K562 (cell line): ENCODE measurements at regions not wholly inside any gene's neighbourhood (a gene's known extent, or its start where the extent isn't known, plus 50 kb on each side); places are given as distances from the start of the nearest gene placed in this dataset.

Experiments used
- ATAC-seq: fragments of 200-7000 bp; cut with Tn5 transposase; 3 replicates; pipeline ENCODE4 v1.9.1; 2020; ENCODE audit warnings: moderate library complexity
- BruUV-seq: library from RNA; stranded (reverse); fragments of 400-500 nt; replicated peaks from 2 replicates; lab custom pipeline; 2021; lab: Mats Ljungman, UMichigan
- CTCF ChIA-PET: fragments of 300-600 bp; formaldehyde crosslinking; extraction: SDS; loops from one replicate; lab custom pipeline; 2021; ENCODE audit warnings: low intra/inter-chr PET ratio; lab: Yijun Ruan, JAX
- POLR2A ChIA-PET: fragments of 300-600, 350-650 bp; sonication (Branson Sonifier 250); formaldehyde crosslinking; extraction: SDS; loops from one replicate; lab custom pipeline; 2021; ENCODE audit warnings: antibody characterized with exemption, inconsistent platforms; lab: Yijun Ruan, JAX
- DNase-seq, 4 experiments: peaks; one replicate each; pipeline versions ENCODE4 v3.0.0 to v3.0.0-alpha.2; 2011 to 2018; ENCODE audit warnings: low spot score in 3 of 4, mixed read lengths in 3 of 4; ENCODE audit errors: extremely low read depth in 1 of 4
- FAIRE-seq: peaks from 2 replicates; lab custom pipeline; 2011; peaks lifted over from hg19 to GRCh38; lab: Jason Lieb, UNC
- H2AFZ ChIP-seq: 2 replicates; pipeline ENCODE4 v1.6.0; 2011; ENCODE audit warnings: low read depth, low read length, control low read depth, inconsistent platforms
- H3K27ac ChIP-seq: fragments of 200-600 bp; 3 replicates; pipeline ENCODE4 v1.8.0; 2011; ENCODE audit warnings: low read depth, mild to moderate bottlenecking, control low read depth, inconsistent platforms, low read length, moderate library complexity, mixed read lengths; ENCODE audit errors: extremely low read depth
- H3K27me3 ChIP-seq, 2 experiments: fragments of 300-600 bp in 1 of 2; 2 replicates in 1 of 2; 3 replicates in 1 of 2; pipeline versions ENCODE4 v1.6.0 to v1.8.0; 2011; ENCODE audit warnings: inconsistent platforms in 2 of 2, low read length in 2 of 2, mild to moderate bottlenecking in 1 of 2, mixed read lengths in 1 of 2, moderate library complexity in 1 of 2; ENCODE audit not compliant: control insufficient read depth in 2 of 2, insufficient read depth in 2 of 2
- H3K36me3 ChIP-seq: fragments of 300-600 bp; 3 replicates; pipeline ENCODE4 v1.8.0; 2011; ENCODE audit warnings: mild to moderate bottlenecking, low read length, inconsistent platforms; ENCODE audit not compliant: control insufficient read depth, insufficient read depth
- H3K4me1 ChIP-seq, 2 experiments: fragments of 200-600 bp in 1 of 2; replicated peaks in 1 of 2; 2 replicates in 1 of 2; 3 replicates in 1 of 2; pipeline versions ENCODE4 v1.5.1 to v1.8.0; 2011; ENCODE audit warnings: inconsistent platforms in 2 of 2, low read length in 2 of 2, mild to moderate bottlenecking in 1 of 2, mixed read lengths in 1 of 2, moderate library complexity in 1 of 2; ENCODE audit not compliant: control insufficient read depth in 2 of 2, insufficient read depth in 2 of 2
- H3K4me2 ChIP-seq: 2 replicates; pipeline ENCODE4 v1.6.1; 2011; ENCODE audit warnings: low read length, control low read depth, inconsistent platforms, mixed read lengths; ENCODE audit not compliant: insufficient read depth
- H3K4me3 ChIP-seq: fragments of 200-600 bp; sonication (generic), shearing (Covaris generic); 2 replicates; pipeline ENCODE4 v1.5.1; 2016; ENCODE audit warnings: control low read depth, inconsistent platforms
- H3K79me2 ChIP-seq: fragments of 200-600 bp; 3 replicates; pipeline ENCODE4 v1.8.0; 2011; ENCODE audit warnings: low read length, inconsistent platforms; ENCODE audit not compliant: control insufficient read depth, insufficient read depth
- H3K9ac ChIP-seq, 2 experiments: 2 replicates each; pipeline versions ENCODE4 v1.6.0 to v1.6.1; 2011; ENCODE audit warnings: low read depth in 2 of 2, low read length in 2 of 2, control low read depth in 1 of 2, inconsistent platforms in 1 of 2, mild to moderate bottlenecking in 1 of 2, mixed read lengths in 1 of 2; ENCODE audit not compliant: insufficient read depth in 1 of 2
- H3K9me1 ChIP-seq: one replicate; pipeline ENCODE4 v1.6.0; 2011; ENCODE audit warnings: inconsistent platforms, mild to moderate bottlenecking, low read length, moderate library complexity; ENCODE audit not compliant: control insufficient read depth, insufficient read depth
- H3K9me3 ChIP-seq: replicated peaks from 2 replicates; pipeline ENCODE4 v1.5.1; 2011; ENCODE audit warnings: low read depth, low read length, inconsistent platforms; ENCODE audit not compliant: control insufficient read depth, insufficient read depth
- H4K20me1 ChIP-seq: replicated peaks from 2 replicates; pipeline ENCODE4 v1.6.1; 2011; ENCODE audit warnings: low read length, inconsistent platforms, mixed read lengths; ENCODE audit not compliant: control insufficient read depth, insufficient read depth
- DMBX1 ChIP-seq: fragments of 250-450 bp; sonication (Bioruptor Pico); IDR thresholded peaks from 2 replicates; pipeline ENCODE4 v1.8.0; 2022; ENCODE audit warnings: inconsistent platforms, mild to moderate bottlenecking, moderate library complexity, borderline replicate concordance
- ETV1 ChIP-seq: fragments of 450-650 bp; conservative IDR thresholded peaks from 2 replicates; pipeline ENCODE4 v1.6.1; 2016; ENCODE audit warnings: missing genetic modification characterization, control low read depth, low read depth, missing compliant biosample characterization
- FUS ChIP-seq: fragments of 200-400 bp; formaldehyde crosslinking; optimal IDR thresholded peaks from 2 replicates; pipeline ENCODE3; 2017; ENCODE audit warnings: low read depth, low read length
- HDGF ChIP-seq: fragments of 450-650 bp; IDR thresholded peaks from 2 replicates; pipeline ENCODE4 v1.6.1; 2016
- KLF1 ChIP-seq: fragments of 450-650 bp; IDR thresholded peaks from 2 replicates; pipeline ENCODE4 v1.6.1; 2016; ENCODE audit warnings: missing genetic modification characterization, missing compliant biosample characterization
- SIX5 ChIP-seq, 2 experiments: IDR thresholded peaks; 2 replicates each; pipeline ENCODE4 v1.6.1; 2011; ENCODE audit warnings: low read length in 2 of 2, borderline replicate concordance in 1 of 2, low read depth in 1 of 2, mild to moderate bottlenecking in 1 of 2, moderate library complexity in 1 of 2; ENCODE audit not compliant: insufficient read depth in 1 of 2
- SMARCC2 ChIP-seq: fragments of 450-650 bp; IDR thresholded peaks from 2 replicates; pipeline ENCODE4 v1.6.1; 2017; ENCODE audit warnings: antibody characterized with exemption, moderate library complexity, mild to moderate bottlenecking, low read depth
- WGBS: fragments of 100-300 bp; shearing (Covaris generic); methylation state at CpG from one replicate; pipeline ENCODE4 v1.1.6; 2016; ENCODE audit warnings: low coverage, mixed read lengths; ENCODE audit not compliant: insufficient coverage; ENCODE audit errors: missing lambda C conversion rate; 5-methylcytosine and 5-hydroxymethylcytosine counted together
- in situ Hi-C: fragments of 300-500 bp; cut with MboI; formaldehyde crosslinking; loops from 4 replicates; pipeline ENCODE4 v1.15.0; 2018; ENCODE audit warnings: inconsistent platforms, mixed read lengths
- intact Hi-C: fragments of 100-400 bp; cut with micrococcal nuclease; formaldehyde crosslinking; loops from 2 replicates; pipeline ENCODE4 v1.14.2; 2022

DNA sequence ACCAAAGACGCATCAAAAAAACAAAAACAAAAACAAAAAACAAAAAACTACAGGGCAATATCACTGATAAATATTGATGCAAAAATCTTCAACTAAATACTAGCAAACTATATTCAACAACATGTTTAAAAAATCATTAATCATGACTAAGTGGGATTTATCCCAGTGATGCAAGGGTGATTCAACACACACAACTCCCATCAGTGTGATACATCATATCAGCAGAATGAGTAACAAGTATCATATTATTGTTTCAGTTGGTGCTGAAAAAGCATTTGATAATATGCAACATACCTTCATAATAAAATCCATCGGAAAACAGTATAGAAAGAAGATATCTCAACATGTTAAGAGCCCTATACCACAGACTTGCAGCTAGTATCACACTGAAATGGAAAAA lies 953.0 kb downstream of the AMY1C start:
- Histone ChIP-seq H3K9me3 (no peaks in the 10 kb centered on the region; the same call in 1 of the 2 replicates), H3K4me2 (no peak overlapping the region), H3K79me2 (no peaks in the 10 kb centered on the region), H3K36me3 (no peaks in the 10 kb centered on the region), H3K27me3 (no peaks in the 10 kb centered on the region), H3K27ac (no peak overlapping the region), H3K9ac (no peak overlapping the region), H2AFZ (no peak overlapping the region), H3K4me1 (no peaks in the 10 kb centered on the region), H3K9me1 (no peaks in the 10 kb centered on the region), H3K4me3 (no peak overlapping the region), H4K20me1 (no peaks in the 10 kb centered on the region)
- no TSS peak for BruUV-seq
- WGBS = 0% methylated on average over 2 of the region's 2 CpGs
- DNase-seq (no peak), ATAC-seq (no peak), FAIRE-seq (no peak)
- intact Hi-C loops (no loop called here), in situ Hi-C loops (no loop called here)
- TF ChIP-seq ETV1 = no peak
- TF ChIP-seq SIX5 (IDR thresholded peaks at IDR 0.05; ENCODE audit: borderline replicate concordance in 1 of 2, insufficient read depth in 1 of 2, low read depth in 1 of 2, low read length in 2 of 2) = no peak
- TF ChIP-seq SMARCC2 = no peak
- TF ChIP-seq HDGF = no peak
- TF ChIP-seq KLF1 (tag) = no peak
- no peak for TF ChIP-seq FUS
- TF ChIP-seq DMBX1 (CRISPR knock-in tag) = no peak
- ChIA-PET POLR2A (no interaction called here), CTCF (no interaction called here)
